SK-N-SH (cell line): ENCODE measurements at regions not wholly inside any gene's neighbourhood (a gene's known extent, or its start where the extent isn't known, plus 50 kb on each side); places are given as distances from the start of the nearest gene placed in this dataset.
A peak's percentile ranks its signal among the peaks of the same experiment; 100 is the strongest.

Source experiments
- CTCF ChIA-PET: fragments of 300-600, 350-600 bp; formaldehyde crosslinking; extraction: SDS; loops from one replicate; lab custom pipeline; 2021; lab: Yijun Ruan, JAX
- POLR2A ChIA-PET: fragments of 350-600 bp; sonication (Branson Sonifier 250); formaldehyde crosslinking; extraction: SDS; loops from one replicate; lab custom pipeline; 2020; ENCODE audit warnings: antibody characterized with exemption, inconsistent platforms; lab: Yijun Ruan, JAX
- DNase-seq: peaks from one replicate; pipeline ENCODE4 v3.0.0; 2012
- H2AFZ ChIP-seq: fragments of 200-600 bp; sonication (generic); 2 replicates; pipeline ENCODE4 v1.8.1; 2016; ENCODE audit warnings: antibody characterized with exemption, mild to moderate bottlenecking, low read depth
- H3F3A ChIP-seq: fragments of 200-600 bp; sonication (generic); replicated peaks from 2 replicates; pipeline ENCODE3; 2016; ENCODE audit warnings: antibody characterized with exemption, mild to moderate bottlenecking; ENCODE audit not compliant: insufficient read depth
- H3K27ac ChIP-seq, 2 experiments: fragments of 200-500 bp in 1 of 2; fragments of 200-600 bp in 1 of 2; sonication (Bioruptor generic) in 1 of 2; sonication (generic), shearing (Covaris generic) in 1 of 2; 2 replicates each; pipeline versions ENCODE4 v1.5.1 to v1.6.1; 2014 to 2016; ENCODE audit warnings: low read depth in 2 of 2, inconsistent platforms in 1 of 2, low read length in 1 of 2, mild to moderate bottlenecking in 1 of 2, mixed read lengths in 1 of 2
- H3K27me3 ChIP-seq: fragments of 200-600 bp; sonication (generic), shearing (Covaris generic); 2 replicates; pipeline ENCODE4 v1.6.1; 2016; ENCODE audit warnings: mixed run types; ENCODE audit not compliant: insufficient read depth
- H3K36me3 ChIP-seq, 2 experiments: fragments of 200-500 bp in 1 of 2; fragments of 200-600 bp in 1 of 2; sonication (Bioruptor generic) in 1 of 2; sonication (generic) in 1 of 2; replicated peaks in 1 of 2; 2 replicates each; pipeline versions ENCODE3 to v1.5.1; 2014 to 2016; ENCODE audit warnings: low read length in 1 of 2, mild to moderate bottlenecking in 1 of 2; ENCODE audit not compliant: insufficient read depth in 2 of 2, control insufficient read depth in 1 of 2
- H3K4me1 ChIP-seq, 2 experiments: fragments of 200-500 bp in 1 of 2; fragments of 200-600 bp in 1 of 2; sonication (Bioruptor generic) in 1 of 2; sonication (generic), shearing (Covaris generic) in 1 of 2; 2 replicates each; pipeline versions ENCODE4 v1.5.1 to v1.6.1; 2014 to 2016; ENCODE audit warnings: low read depth in 1 of 2, low read length in 1 of 2, mixed run types in 1 of 2; ENCODE audit not compliant: insufficient read depth in 2 of 2, control insufficient read depth in 1 of 2
- H3K4me2 ChIP-seq: fragments of 200-600 bp; sonication (generic), shearing (Covaris generic); 2 replicates; pipeline ENCODE4 v1.6.1; 2017; ENCODE audit warnings: mixed run types
- H3K4me3 ChIP-seq, 2 experiments: fragments of 200-500 bp in 1 of 2; fragments of 200-600 bp in 1 of 2; sonication (Bioruptor generic) in 1 of 2; sonication (generic), shearing (Covaris generic) in 1 of 2; 2 replicates each; pipeline versions ENCODE4 v1.5.1 to v1.8.1; 2014 to 2016; ENCODE audit warnings: low read depth in 2 of 2, inconsistent platforms in 1 of 2, low read length in 1 of 2, mild to moderate bottlenecking in 1 of 2, mixed read lengths in 1 of 2, moderate library complexity in 1 of 2
- H3K79me2 ChIP-seq: fragments of 200-600 bp; sonication (generic); 2 replicates; pipeline ENCODE4 v1.8.1; 2017; ENCODE audit warnings: mild to moderate bottlenecking; ENCODE audit not compliant: insufficient read depth
- H3K9ac ChIP-seq: fragments of 200-600 bp; sonication (generic); 2 replicates; pipeline ENCODE4 v1.6.1; 2017; ENCODE audit warnings: mixed run types
- H3K9me2 ChIP-seq: fragments of 200-600 bp; sonication (generic); 2 replicates; pipeline ENCODE4 v1.6.1; 2017; ENCODE audit warnings: mixed run types
- H3K9me3 ChIP-seq: fragments of 200-600 bp; sonication (generic); 2 replicates; pipeline ENCODE4 v1.6.1; 2017; ENCODE audit warnings: mixed run types, mild to moderate bottlenecking, moderate library complexity
- H4K20me1 ChIP-seq: fragments of 200-600 bp; sonication (generic); 2 replicates; pipeline ENCODE4 v1.6.1; 2017; ENCODE audit warnings: mild to moderate bottlenecking, mixed run types; ENCODE audit not compliant: insufficient read depth
- EZH2phosphoT487 ChIP-seq: fragments of 200-600 bp; sonication (generic); IDR thresholded peaks from 2 replicates; pipeline ENCODE4 v1.6.1; 2017; ENCODE audit warnings: low read depth, mixed run types, mild to moderate bottlenecking, antibody characterized with exemption, moderate library complexity, borderline replicate concordance
- GABPA ChIP-seq: IDR thresholded peaks from 2 replicates; pipeline ENCODE4 v1.4.0; 2012; ENCODE audit warnings: low read depth, mild to moderate bottlenecking
- GATA2 ChIP-seq: sonication (generic); formaldehyde crosslinking; IDR thresholded peaks from 2 replicates; pipeline ENCODE4 v1.5.0; 2020; ENCODE audit warnings: mild to moderate bottlenecking, missing genetic modification reagents
- MEF2A ChIP-seq: IDR thresholded peaks from 2 replicates; pipeline ENCODE4 v1.4.0; 2012; ENCODE audit warnings: low read depth, borderline replicate concordance
- MXI1 ChIP-seq: IDR thresholded peaks from 2 replicates; pipeline ENCODE4 v1.6.1; 2012; ENCODE audit warnings: mild to moderate bottlenecking, low read depth, low read length, improper control_type of control experiment
- NFIC ChIP-seq: IDR thresholded peaks from 2 replicates; pipeline ENCODE4 v1.4.0; 2012; ENCODE audit warnings: borderline replicate concordance
- NRF1 ChIP-seq: IDR thresholded peaks from 2 replicates; pipeline ENCODE4 v1.6.1; 2012; ENCODE audit warnings: low read depth, mild to moderate bottlenecking, low read length
- POLR2AphosphoS5 ChIP-seq: IDR thresholded peaks from 2 replicates; pipeline ENCODE4 v1.6.1; 2012; ENCODE audit warnings: low read depth, low read length
- RAD21 ChIP-seq: IDR thresholded peaks from 2 replicates; pipeline ENCODE4 v1.6.1; 2012; ENCODE audit warnings: mild to moderate bottlenecking, low read length
- RCOR1 ChIP-seq: fragments of 150-350 bp; IDR thresholded peaks from 2 replicates; pipeline ENCODE4 v1.6.1; 2017; ENCODE audit warnings: antibody characterized with exemption, low read length
- REST ChIP-seq: IDR thresholded peaks from 2 replicates; pipeline ENCODE4 v1.6.1; 2012; ENCODE audit warnings: mild to moderate bottlenecking, low read depth, low read length, moderate library complexity
- RXRA ChIP-seq: IDR thresholded peaks from 2 replicates; pipeline ENCODE4 v1.4.0; 2012; ENCODE audit warnings: low read depth, mild to moderate bottlenecking, borderline replicate concordance
- SMC3 ChIP-seq: IDR thresholded peaks from 2 replicates; pipeline ENCODE4 v1.6.1; 2012; ENCODE audit warnings: low read depth, low read length, improper control_type of control experiment
- TCF12 ChIP-seq: IDR thresholded peaks from 2 replicates; pipeline ENCODE4 v1.4.0; 2012
- USF2 ChIP-seq: fragments of 150-350 bp; IDR thresholded peaks from 2 replicates; pipeline ENCODE4 v1.6.1; 2017; ENCODE audit warnings: antibody characterized with exemption, low read length, low read depth, borderline replicate concordance
- YY1 ChIP-seq: IDR thresholded peaks from 2 replicates; pipeline ENCODE4 v1.4.0; 2012; ENCODE audit warnings: low read depth, mild to moderate bottlenecking
- WGBS: methylation state at CpG from one replicate; pipeline ENCODE4 v1.1.6; 2017; ENCODE audit warnings: low lambda C conversion rate; 5-methylcytosine and 5-hydroxymethylcytosine counted together
- TF ChIP-seq, protein P1 (sequence below): fragments of 150-350 bp; IDR thresholded peaks from 2 replicates; pipeline ENCODE4 v1.6.1; 2016; ENCODE audit warnings: mild to moderate bottlenecking, low read depth, low read length

GRCh38 chr4:170591076-170591475, 501.3 kb upstream of the AADAT start:
- no peaks in the 10 kb centered on the region for H3K27me3 ChIP-seq
- ChIA-PET POLR2A (no interaction called here), CTCF (interaction anchor here (1.2 kb wide), 1 partner anchor 285 kb away, joined by 3 read pairs; no protein-coding TSS in a partner anchor)
- WGBS, result 82% methylated on average over 3 of the region's 3 CpGs
- H3K4me3 ChIP-seq, result no peak overlapping the region
- no peaks in the 10 kb centered on the region for H3F3A ChIP-seq
- no peaks in the 10 kb centered on the region for H4K20me1 ChIP-seq
- H3K36me3 ChIP-seq, result no peaks in the 10 kb centered on the region
- H3K4me2 ChIP-seq, result no peak overlapping the region
- no peak overlapping the region for H3K27ac ChIP-seq
- H3K9me3 ChIP-seq, result no peaks in the 10 kb centered on the region
- H3K9me2 ChIP-seq, result no peaks in the 10 kb centered on the region
- no peak for TF ChIP-seq REST
- TF ChIP-seq NRF1, result no peak
- no peak for TF ChIP-seq GATA2 (CRISPR knock-in tag)
- no peak for TF ChIP-seq RAD21
- TF ChIP-seq USF2, result no peak
- TF ChIP-seq MEF2A, result no peak
- TF ChIP-seq, all 33 proteins: peak for 0
- peak overlapping the region; percentile 52; the same call in 1 of the 2 replicates for H2AFZ ChIP-seq
- no peak for DNase-seq
- no peak overlapping the region for H3K9ac ChIP-seq
- no peaks in the 10 kb centered on the region for H3K79me2 ChIP-seq
- H3K4me1 ChIP-seq, result no peaks in the 10 kb centered on the region

DNA sequence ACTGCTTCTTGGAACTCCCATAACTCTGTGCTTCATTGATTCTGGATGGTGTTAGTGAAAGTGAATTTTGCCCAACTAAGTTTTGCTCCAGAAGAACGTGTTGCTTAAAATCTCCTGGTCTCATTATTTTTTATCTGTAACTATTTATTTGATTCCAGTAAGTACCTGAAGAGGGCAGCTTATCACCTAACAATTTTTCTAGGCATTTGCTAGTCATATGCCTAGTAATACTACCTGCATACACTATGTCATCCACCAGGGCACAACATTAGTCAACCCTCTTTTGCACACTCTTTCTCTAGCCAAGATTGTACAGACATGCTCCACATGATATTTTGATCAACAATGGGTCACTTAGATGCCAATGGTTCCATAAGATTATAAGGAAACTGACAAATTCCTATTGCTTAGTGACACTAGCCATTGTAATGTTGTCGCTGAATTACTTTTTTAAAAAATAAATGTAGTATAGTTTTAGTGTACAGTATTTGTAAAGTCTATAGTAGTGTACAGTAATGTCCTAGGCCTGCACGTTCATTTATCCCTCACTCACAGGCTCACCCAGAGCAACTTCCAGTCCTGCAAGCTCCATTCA, 499.9 kb upstream of the AADAT start:
- CTCF ChIA-PET, result interaction anchor here (0.6 to 2.2 kb wide), 25 partner anchors 13 to 1612 kb away, joined by 3 to 23 read pairs (median 3); no protein-coding TSS in a partner anchor
- Histone ChIP-seq H3K9ac (no peak overlapping the region), H3K9me2 (no peaks in the 10 kb centered on the region), H3K4me1 (no peaks in the 10 kb centered on the region), H3K27me3 (no peaks in the 10 kb centered on the region), H4K20me1 (no peaks in the 10 kb centered on the region), H3F3A (no peaks in the 10 kb centered on the region), H3K9me3 (no peaks in the 10 kb centered on the region), H3K4me2 (no peak overlapping the region), H3K36me3 (no peaks in the 10 kb centered on the region), H3K79me2 (no peaks in the 10 kb centered on the region), H3K27ac (no peak overlapping the region), H2AFZ (no peak overlapping the region), H3K4me3 (no peak overlapping the region)
- POLR2A ChIA-PET, result interaction anchor here (0.6 kb wide), 1 partner anchor 836 kb away, joined by 3 read pairs; no protein-coding TSS in a partner anchor
- DNase-seq, result peak; percentile 41
- WGBS, result 55% methylated on average over 3 of the region's 3 CpGs
- TF ChIP-seq RXRA (no peak), NFIC (no peak), EZH2phosphoT487 (no peak), MEF2A (no peak), REST (no peak), SMC3 (peak; percentile 67), GABPA (no peak), POLR2AphosphoS5 (no peak), MXI1 (no peak), RCOR1 (no peak), GATA2 (CRISPR knock-in tag) (no peak), TCF12 (no peak), YY1 (no peak), RAD21 (peak; percentile 84)
- TF ChIP-seq, protein P1, sequence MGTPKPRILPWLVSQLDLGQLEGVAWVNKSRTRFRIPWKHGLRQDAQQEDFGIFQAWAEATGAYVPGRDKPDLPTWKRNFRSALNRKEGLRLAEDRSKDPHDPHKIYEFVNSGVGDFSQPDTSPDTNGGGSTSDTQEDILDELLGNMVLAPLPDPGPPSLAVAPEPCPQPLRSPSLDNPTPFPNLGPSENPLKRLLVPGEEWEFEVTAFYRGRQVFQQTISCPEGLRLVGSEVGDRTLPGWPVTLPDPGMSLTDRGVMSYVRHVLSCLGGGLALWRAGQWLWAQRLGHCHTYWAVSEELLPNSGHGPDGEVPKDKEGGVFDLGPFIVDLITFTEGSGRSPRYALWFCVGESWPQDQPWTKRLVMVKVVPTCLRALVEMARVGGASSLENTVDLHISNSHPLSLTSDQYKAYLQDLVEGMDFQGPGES, result no peak
